Endodermal cell (in vitro differentiated cells): ENCODE measurements at regions not wholly inside any gene's neighbourhood (a gene's known extent, or its start where the extent isn't known, plus 50 kb on each side); places are given as distances from the start of the nearest gene placed in this dataset.

Experiments used
- DNase-seq: peaks from one replicate; pipeline ENCODE4 v3.0.0-alpha.2; 2017
- H3K27ac ChIP-seq: 2 replicates; pipeline ENCODE4 v1.5.1; 2013; ENCODE audit warnings: mild to moderate bottlenecking, low read depth, low read length, moderate library complexity
- H3K27me3 ChIP-seq: 2 replicates; pipeline ENCODE4 v1.6.1; 2013; ENCODE audit warnings: mild to moderate bottlenecking, low read length, moderate library complexity; ENCODE audit not compliant: insufficient read depth, control insufficient read depth, poor library complexity, severe bottlenecking
- H3K36me3 ChIP-seq: 2 replicates; pipeline ENCODE4 v1.7.0; 2013; ENCODE audit warnings: mild to moderate bottlenecking, low read length, moderate library complexity; ENCODE audit not compliant: control insufficient read depth, insufficient read depth
- H3K4me1 ChIP-seq: one replicate; pipeline ENCODE4 v1.7.0; 2013; ENCODE audit warnings: low read length; ENCODE audit not compliant: control insufficient read depth, insufficient read depth
- H3K4me3 ChIP-seq: 2 replicates; pipeline ENCODE4 v1.5.1; 2013; ENCODE audit warnings: mild to moderate bottlenecking, low read length, moderate library complexity
- H3K9ac ChIP-seq: 2 replicates; pipeline ENCODE4 v1.6.1; 2013; ENCODE audit warnings: mild to moderate bottlenecking, low read length, moderate library complexity; ENCODE audit not compliant: poor library complexity, severe bottlenecking; ENCODE audit errors: extremely low read depth
- H3K9me3 ChIP-seq: 2 replicates; pipeline ENCODE4 v1.6.1; 2013; ENCODE audit warnings: mild to moderate bottlenecking, low read length, moderate library complexity; ENCODE audit not compliant: control insufficient read depth
- H3K27ac Mint-ChIP-seq: 2 replicates; pipeline ENCODE4 v1.8.0; 2020; ENCODE audit warnings: mixed read lengths
- H3K27me3 Mint-ChIP-seq: 2 replicates; pipeline ENCODE4 v1.8.0; 2021; ENCODE audit warnings: mild to moderate bottlenecking, mixed read lengths; ENCODE audit not compliant: insufficient read depth
- H3K36me3 Mint-ChIP-seq: 2 replicates; pipeline ENCODE4 v1.8.0; 2020; ENCODE audit warnings: low read depth, mixed read lengths
- H3K4me1 Mint-ChIP-seq: 2 replicates; pipeline ENCODE4 v1.8.0; 2020; ENCODE audit warnings: mixed read lengths
- H3K4me3 Mint-ChIP-seq: 2 replicates; pipeline ENCODE4 v1.8.0; 2020; ENCODE audit warnings: mild to moderate bottlenecking, moderate library complexity, mixed read lengths
- H3K9me3 Mint-ChIP-seq: 2 replicates; pipeline ENCODE4 v1.8.0; 2020; ENCODE audit warnings: mild to moderate bottlenecking, mixed read lengths
- WGBS, 2 experiments: methylation state at CpG; one replicate each; pipeline versions ENCODE4 v1.1.5 to v1.1.7; 2013; ENCODE audit warnings: missing lambda C conversion rate in 2 of 2, mixed read lengths in 1 of 2; ENCODE audit not compliant: insufficient coverage in 1 of 2, insufficient read length in 1 of 2; 5-methylcytosine and 5-hydroxymethylcytosine counted together
- TF ChIP-seq, protein P1 (sequence below): fragments of 200-600 bp; sonication (generic); conservative IDR thresholded peaks from 2 replicates; pipeline ENCODE4 v1.5.0; 2021; ENCODE audit warnings: antibody characterized with exemption, mild to moderate bottlenecking

GRCh38 chr5:23071682-23072081 lies 218.5 kb upstream of the CDH12 start:
- Mint-ChIP-seq H3K27me3 (no peaks in the 10 kb centered on the region), H3K4me3 (no peak overlapping the region), H3K27ac (no peak overlapping the region), H3K9me3 (no peaks in the 10 kb centered on the region), H3K36me3 (no peaks in the 10 kb centered on the region), H3K4me1 (no peaks in the 10 kb centered on the region)
- Histone ChIP-seq H3K27me3 (no peaks in the 10 kb centered on the region), H3K36me3 (no peaks in the 10 kb centered on the region), H3K9me3 (no peaks in the 10 kb centered on the region), H3K27ac (no peak overlapping the region), H3K9ac (no peak overlapping the region), H3K4me1 (no peaks in the 10 kb centered on the region), H3K4me3 (no peak overlapping the region)
- no peak for DNase-seq
- 80 to 83% methylated on average over 3 of the region's 3 CpGs for WGBS, 2 experiments
- TF ChIP-seq, protein P1, sequence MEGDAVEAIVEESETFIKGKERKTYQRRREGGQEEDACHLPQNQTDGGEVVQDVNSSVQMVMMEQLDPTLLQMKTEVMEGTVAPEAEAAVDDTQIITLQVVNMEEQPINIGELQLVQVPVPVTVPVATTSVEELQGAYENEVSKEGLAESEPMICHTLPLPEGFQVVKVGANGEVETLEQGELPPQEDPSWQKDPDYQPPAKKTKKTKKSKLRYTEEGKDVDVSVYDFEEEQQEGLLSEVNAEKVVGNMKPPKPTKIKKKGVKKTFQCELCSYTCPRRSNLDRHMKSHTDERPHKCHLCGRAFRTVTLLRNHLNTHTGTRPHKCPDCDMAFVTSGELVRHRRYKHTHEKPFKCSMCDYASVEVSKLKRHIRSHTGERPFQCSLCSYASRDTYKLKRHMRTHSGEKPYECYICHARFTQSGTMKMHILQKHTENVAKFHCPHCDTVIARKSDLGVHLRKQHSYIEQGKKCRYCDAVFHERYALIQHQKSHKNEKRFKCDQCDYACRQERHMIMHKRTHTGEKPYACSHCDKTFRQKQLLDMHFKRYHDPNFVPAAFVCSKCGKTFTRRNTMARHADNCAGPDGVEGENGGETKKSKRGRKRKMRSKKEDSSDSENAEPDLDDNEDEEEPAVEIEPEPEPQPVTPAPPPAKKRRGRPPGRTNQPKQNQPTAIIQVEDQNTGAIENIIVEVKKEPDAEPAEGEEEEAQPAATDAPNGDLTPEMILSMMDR: no peak

- no peaks in the 10 kb centered on the region for H3K9me3 Mint-ChIP-seq
- DNase-seq: no peak
- WGBS, 2 experiments: 94 to 100% methylated on average over 1 to 3 of the region's 3 CpGs
- H3K9me3 ChIP-seq: no peaks in the 10 kb centered on the region
- no peaks in the 10 kb centered on the region for H3K4me1 Mint-ChIP-seq
- no peaks in the 10 kb centered on the region for H3K36me3 ChIP-seq
- H3K27me3 Mint-ChIP-seq: no peaks in the 10 kb centered on the region
- no peak overlapping the region for H3K27ac ChIP-seq
- H3K4me1 ChIP-seq: no peaks in the 10 kb centered on the region
- H3K27me3 ChIP-seq: no peaks in the 10 kb centered on the region
- H3K4me3 Mint-ChIP-seq: no peak overlapping the region
- H3K27ac Mint-ChIP-seq: no peak overlapping the region
- H3K36me3 Mint-ChIP-seq: no peaks in the 10 kb centered on the region
- no peak overlapping the region for H3K9ac ChIP-seq
- TF ChIP-seq, protein P1: no peak
- no peak overlapping the region for H3K4me3 ChIP-seq
Observed at GRCh38 chr5:23064710-23065109, 211.6 kb upstream of the CDH12 start.

DNA sequence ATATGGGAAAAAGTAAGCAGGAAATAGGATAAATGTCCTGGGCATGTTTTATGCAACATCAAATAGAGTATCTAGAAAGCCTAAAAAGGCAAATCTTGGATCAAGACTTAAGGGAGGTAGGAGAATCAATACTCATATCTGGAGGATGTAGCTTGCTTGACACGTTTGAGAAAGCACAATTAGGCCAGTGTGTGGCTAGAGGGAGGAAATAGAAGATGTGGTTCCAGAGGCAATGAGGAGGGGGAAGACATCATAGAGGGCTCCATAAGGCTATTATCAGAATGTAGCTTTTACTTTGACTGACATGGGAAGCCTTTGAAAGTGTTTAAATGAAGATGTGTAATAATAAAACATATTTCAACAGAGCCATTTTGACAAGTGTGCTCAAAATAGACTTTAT lies 200.7 kb upstream of the CDH12 start:
- H3K4me3 Mint-ChIP-seq: no peak overlapping the region
- WGBS, 2 experiments: 73 to 79% methylated on average over 1 of the region's 1 CpG
- H3K9me3 ChIP-seq: no peaks in the 10 kb centered on the region
- H3K9me3 Mint-ChIP-seq: no peaks in the 10 kb centered on the region
- no peaks in the 10 kb centered on the region for H3K4me1 Mint-ChIP-seq
- no peaks in the 10 kb centered on the region for H3K27me3 ChIP-seq
- H3K36me3 Mint-ChIP-seq: no peaks in the 10 kb centered on the region
- H3K9ac ChIP-seq: no peak overlapping the region
- H3K27ac Mint-ChIP-seq: no peak overlapping the region
- no peaks in the 10 kb centered on the region for H3K27me3 Mint-ChIP-seq
- TF ChIP-seq, protein P1: no peak
- no peak for DNase-seq
- H3K27ac ChIP-seq: no peak overlapping the region
- H3K4me1 ChIP-seq: no peaks in the 10 kb centered on the region
- no peak overlapping the region for H3K4me3 ChIP-seq
- no peaks in the 10 kb centered on the region for H3K36me3 ChIP-seq
